Kidney epithelial cell (primary cell): ENCODE measurements at regions not wholly inside any gene's neighbourhood (a gene's known extent, or its start where the extent isn't known, plus 50 kb on each side); places are given as distances from the start of the nearest gene placed in this dataset.
"Not testable (repeated sequence)": the region's sequence is repeated elsewhere in the genome, so short reads cannot be mapped to it uniquely, and the experiment has no call there.

Experiments
- DNase-seq: peaks from one replicate; pipeline ENCODE4 v3.0.0-alpha.2; 2010; ENCODE audit warnings: low read depth
- H3K27me3 ChIP-seq: 2 replicates; pipeline ENCODE4 v1.6.0; 2011; ENCODE audit warnings: low read length; ENCODE audit not compliant: control insufficient read depth, insufficient read depth
- H3K36me3 ChIP-seq: 2 replicates; pipeline ENCODE4 v1.5.1; 2011; ENCODE audit warnings: low read length; ENCODE audit not compliant: control insufficient read depth, insufficient read depth
- H3K4me3 ChIP-seq: 2 replicates; pipeline ENCODE4 v1.5.1; 2011; ENCODE audit warnings: low read depth, mild to moderate bottlenecking, control low read depth, low read length
- CTCF ChIP-seq: IDR thresholded peaks from 2 replicates; pipeline ENCODE4 v1.5.1; 2011; ENCODE audit warnings: mild to moderate bottlenecking, moderate library complexity, low read length, control low read depth, inconsistent platforms; ENCODE audit not compliant: insufficient read depth, poor library complexity, severe bottlenecking

GRCh38 chr3:177352424-177352823 lies 155.1 kb upstream of the TBL1XR1 start:
- no peak for TF ChIP-seq CTCF
- no peaks in the 10 kb centered on the region for H3K27me3 ChIP-seq

GRCh38 chr3:177353140-177353539 lies 155.9 kb upstream of the TBL1XR1 start:
- H3K27me3 ChIP-seq: no peaks in the 10 kb centered on the region
- no peak overlapping the region for H3K4me3 ChIP-seq
- no peaks in the 10 kb centered on the region for H3K36me3 ChIP-seq
- TF ChIP-seq CTCF: no peak
- no peak for DNase-seq

More at GRCh38 chr3:177352424-177352823, 155.1 kb upstream of the TBL1XR1 start:
- Histone ChIP-seq H3K36me3 (no peaks in the 10 kb centered on the region), H3K4me3 (no peak overlapping the region)
- no peak for DNase-seq

GRCh38 chr3:177353879-177354278 lies 156.6 kb upstream of the TBL1XR1 start:
- DNase-seq, H3K27me3 ChIP-seq, H3K36me3 ChIP-seq, H3K4me3 ChIP-seq: not testable (repeated sequence)

- DNase-seq: no peak
- H3K4me3 ChIP-seq: no peak overlapping the region
- no peaks in the 10 kb centered on the region for H3K27me3 ChIP-seq
- no peak for TF ChIP-seq CTCF
- no peaks in the 10 kb centered on the region for H3K36me3 ChIP-seq
Measured at GRCh38 chr3:177354466-177354865, 157.2 kb upstream of the TBL1XR1 start.

GRCh38 chr3:177356113-177356512 lies 158.8 kb upstream of the TBL1XR1 start:
- Histone ChIP-seq H3K27me3 (no peaks in the 10 kb centered on the region), H3K4me3 (no peak overlapping the region), H3K36me3 (no peaks in the 10 kb centered on the region)
- no peak for TF ChIP-seq CTCF
- no peak for DNase-seq

- H3K4me3 ChIP-seq: no peak overlapping the region
- no peak for TF ChIP-seq CTCF
- H3K27me3 ChIP-seq: no peaks in the 10 kb centered on the region
- no peak for DNase-seq
- no peaks in the 10 kb centered on the region for H3K36me3 ChIP-seq
Measured at GRCh38 chr3:177356952-177357351, 159.7 kb upstream of the TBL1XR1 start.
